WERI-Rb-1 (cell line): ENCODE measurements at regions not wholly inside any gene's neighbourhood (a gene's known extent, or its start where the extent isn't known, plus 50 kb on each side); places are given as distances from the start of the nearest gene placed in this dataset.
"Not testable (repeated sequence)": the region's sequence is repeated elsewhere in the genome, so short reads cannot be mapped to it uniquely, and the experiment has no call there.

Experiments
- DNase-seq: peaks from one replicate; pipeline ENCODE4 v3.0.0-alpha.2; 2020
- H3K27ac ChIP-seq: fragments of 250-450 bp; sonication (Bioruptor Pico); 2 replicates; pipeline ENCODE4 v1.5.1; 2020; ENCODE audit warnings: mild to moderate bottlenecking, moderate library complexity
- H3K27me3 ChIP-seq: fragments of 250-450 bp; sonication (Bioruptor Pico); 2 replicates; pipeline ENCODE4 v1.5.1; 2021; ENCODE audit warnings: mild to moderate bottlenecking, low read depth, moderate library complexity; ENCODE audit not compliant: insufficient read depth, severe bottlenecking
- H3K36me3 ChIP-seq: fragments of 250-450 bp; sonication (Bioruptor Pico); 2 replicates; pipeline ENCODE4 v1.5.1; 2020; ENCODE audit warnings: mild to moderate bottlenecking, moderate library complexity
- H3K4me3 ChIP-seq: 2 replicates; pipeline ENCODE4 v1.5.1; 2011; ENCODE audit warnings: low read depth, mild to moderate bottlenecking, control low read depth, low read length
- H3K9me3 ChIP-seq: fragments of 250-450 bp; sonication (Bioruptor Pico); 2 replicates; pipeline ENCODE4 v1.5.1; 2021; ENCODE audit warnings: mild to moderate bottlenecking, moderate library complexity; ENCODE audit not compliant: severe bottlenecking
- TF ChIP-seq, protein P1 (sequence below): IDR thresholded peaks from 2 replicates; pipeline ENCODE4 v1.5.1; 2011; ENCODE audit warnings: low read depth, mild to moderate bottlenecking, control low read depth, inconsistent platforms, low read length

GRCh38 chr5:108561416-108562204, 179.7 kb upstream of the FBXL17 start:
- DNase-seq, result no peak
- Histone ChIP-seq H3K36me3 (no peaks in the 10 kb centered on the region), H3K27ac (no peak overlapping the region), H3K4me3 (no peak overlapping the region), H3K27me3 (no peaks in the 10 kb centered on the region), H3K9me3 (no peaks in the 10 kb centered on the region)
- TF ChIP-seq, protein P1, sequence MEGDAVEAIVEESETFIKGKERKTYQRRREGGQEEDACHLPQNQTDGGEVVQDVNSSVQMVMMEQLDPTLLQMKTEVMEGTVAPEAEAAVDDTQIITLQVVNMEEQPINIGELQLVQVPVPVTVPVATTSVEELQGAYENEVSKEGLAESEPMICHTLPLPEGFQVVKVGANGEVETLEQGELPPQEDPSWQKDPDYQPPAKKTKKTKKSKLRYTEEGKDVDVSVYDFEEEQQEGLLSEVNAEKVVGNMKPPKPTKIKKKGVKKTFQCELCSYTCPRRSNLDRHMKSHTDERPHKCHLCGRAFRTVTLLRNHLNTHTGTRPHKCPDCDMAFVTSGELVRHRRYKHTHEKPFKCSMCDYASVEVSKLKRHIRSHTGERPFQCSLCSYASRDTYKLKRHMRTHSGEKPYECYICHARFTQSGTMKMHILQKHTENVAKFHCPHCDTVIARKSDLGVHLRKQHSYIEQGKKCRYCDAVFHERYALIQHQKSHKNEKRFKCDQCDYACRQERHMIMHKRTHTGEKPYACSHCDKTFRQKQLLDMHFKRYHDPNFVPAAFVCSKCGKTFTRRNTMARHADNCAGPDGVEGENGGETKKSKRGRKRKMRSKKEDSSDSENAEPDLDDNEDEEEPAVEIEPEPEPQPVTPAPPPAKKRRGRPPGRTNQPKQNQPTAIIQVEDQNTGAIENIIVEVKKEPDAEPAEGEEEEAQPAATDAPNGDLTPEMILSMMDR, result no peak

DNA sequence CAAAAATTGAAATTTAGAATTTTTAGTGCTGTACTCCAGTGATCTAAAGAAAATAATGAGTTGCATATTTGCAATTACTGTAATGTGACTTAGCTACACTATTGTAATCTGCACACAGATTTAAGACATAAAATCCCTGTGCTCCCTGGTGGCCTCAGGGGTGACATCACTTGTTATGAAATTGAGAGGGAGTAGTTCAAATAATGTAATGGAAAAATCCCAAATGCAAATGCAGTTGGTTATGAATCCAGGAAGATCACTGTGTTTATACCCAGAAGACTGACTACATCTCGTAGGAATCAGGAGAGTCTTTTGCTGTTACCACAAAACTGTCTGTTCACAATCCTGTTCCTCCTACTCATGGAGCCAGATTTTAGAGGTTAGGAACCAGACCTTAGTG, 178.7 kb upstream of the FBXL17 start:
- Histone ChIP-seq H3K9me3 (no peaks in the 10 kb centered on the region), H3K4me3 (no peak overlapping the region), H3K27ac (no peak overlapping the region), H3K36me3 (no peaks in the 10 kb centered on the region), H3K27me3 (no peaks in the 10 kb centered on the region)
- no peak for DNase-seq
- TF ChIP-seq, protein P1, result no peak

GRCh38 chr5:108560166-108560565, 178.3 kb upstream of the FBXL17 start:
- no peak overlapping the region for H3K4me3 ChIP-seq
- no peaks in the 10 kb centered on the region for H3K36me3 ChIP-seq
- no peak for DNase-seq
- TF ChIP-seq, protein P1, result no peak
- no peak overlapping the region for H3K27ac ChIP-seq
- H3K9me3 ChIP-seq, result no peaks in the 10 kb centered on the region
- H3K27me3 ChIP-seq, result no peaks in the 10 kb centered on the region

GRCh38 chr5:108558840-108559239, 176.9 kb upstream of the FBXL17 start:
- H3K9me3 ChIP-seq, DNase-seq, H3K27me3 ChIP-seq, H3K27ac ChIP-seq, H3K36me3 ChIP-seq, H3K4me3 ChIP-seq: not testable (repeated sequence)

DNA sequence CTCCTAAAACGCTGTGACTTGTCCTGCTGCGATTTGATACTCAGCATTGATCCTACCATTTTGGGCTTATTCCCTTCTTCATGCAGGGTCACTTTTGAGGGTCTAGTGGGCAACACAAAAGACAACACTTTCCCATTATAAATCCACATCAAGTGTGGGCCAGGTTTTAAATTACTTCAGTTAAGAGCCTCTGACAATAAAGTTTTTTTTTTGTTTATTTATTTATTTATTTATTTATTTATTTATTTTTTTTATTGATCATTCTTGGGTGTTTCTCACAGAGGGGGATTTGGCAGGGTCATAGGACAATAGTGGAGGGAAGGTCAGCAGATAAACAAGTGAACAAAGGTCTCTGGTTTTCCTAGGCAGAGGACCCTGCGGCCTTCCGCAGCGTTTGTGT, 176.2 kb upstream of the FBXL17 start:
- H3K9me3 ChIP-seq, DNase-seq, H3K27me3 ChIP-seq, H3K27ac ChIP-seq, H3K4me3 ChIP-seq, H3K36me3 ChIP-seq: not testable (repeated sequence)

DNA sequence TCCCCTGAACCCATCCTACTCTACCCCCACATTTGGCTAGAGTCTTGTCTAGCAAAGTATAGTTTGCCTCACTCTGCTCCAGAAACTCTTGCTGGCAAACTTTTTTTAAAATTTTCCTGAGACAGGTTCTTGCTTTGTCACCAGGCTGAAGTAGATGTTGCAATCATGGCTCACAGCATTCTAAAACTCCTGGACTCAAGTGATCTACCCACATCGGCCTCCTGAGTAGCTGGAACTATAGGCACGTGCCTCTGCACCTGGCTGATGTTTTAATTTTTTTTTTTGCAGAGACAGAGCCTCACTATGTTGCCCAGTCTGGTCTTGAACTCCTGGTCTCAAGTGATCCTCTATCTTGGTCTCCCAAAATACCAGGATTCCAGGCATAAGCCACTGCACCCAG, 175.8 kb upstream of the FBXL17 start:
- Histone ChIP-seq H3K27me3 (no peaks in the 10 kb centered on the region), H3K27ac (no peak overlapping the region), H3K36me3 (no peaks in the 10 kb centered on the region), H3K9me3 (no peaks in the 10 kb centered on the region), H3K4me3 (no peak overlapping the region)
- TF ChIP-seq, protein P1, result no peak
- DNase-seq, result no peak

- Histone ChIP-seq H3K4me3 (no peak overlapping the region), H3K9me3 (no peaks in the 10 kb centered on the region), H3K27me3 (no peaks in the 10 kb centered on the region), H3K27ac (no peak overlapping the region), H3K36me3 (no peaks in the 10 kb centered on the region)
- DNase-seq, result no peak
- TF ChIP-seq, protein P1, result no peak
These were observed 174.7 kb upstream of the FBXL17 start for GRCh38 chr5:108556441-108557145.
